Immature natural killer cell (primary cell): ENCODE measurements at regions not wholly inside any gene's neighbourhood (a gene's known extent, or its start where the extent isn't known, plus 50 kb on each side); places are given as distances from the start of the nearest gene placed in this dataset.
"Not testable (repeated sequence)": the region's sequence is repeated elsewhere in the genome, so short reads cannot be mapped to it uniquely, and the experiment has no call there.

Experiments
- DNase-seq, 3 donors: peaks; one replicate each; pipeline ENCODE4 v3.0.0; 2022; ENCODE audit warnings: mixed read lengths in 1 of 3
- H3K27ac Mint-ChIP-seq, 6 donors: one replicate each; pipeline ENCODE4 v1.8.0; 2020; ENCODE audit warnings: mixed read lengths in 6 of 6, mild to moderate bottlenecking in 5 of 6, inconsistent platforms in 4 of 6, moderate library complexity in 3 of 6
- H3K27me3 Mint-ChIP-seq, 3 donors: one replicate each; pipeline ENCODE4 v1.8.0; 2020 to 2021; ENCODE audit warnings: low read depth in 3 of 3, mild to moderate bottlenecking in 3 of 3, mixed read lengths in 3 of 3, moderate library complexity in 3 of 3, inconsistent platforms in 1 of 3
- H3K36me3 Mint-ChIP-seq, 3 donors: one replicate each; pipeline ENCODE4 v1.8.0; 2020; ENCODE audit warnings: mixed read lengths in 3 of 3, inconsistent platforms in 2 of 3, mild to moderate bottlenecking in 2 of 3
- H3K4me1 Mint-ChIP-seq, 2 donors: one replicate each; pipeline ENCODE4 v1.8.0; 2020; ENCODE audit warnings: inconsistent platforms in 2 of 2, mild to moderate bottlenecking in 2 of 2, mixed read lengths in 2 of 2, moderate library complexity in 1 of 2
- H3K4me3 Mint-ChIP-seq, 5 donors: one replicate each; pipeline ENCODE4 v1.8.0; 2020; ENCODE audit warnings: mild to moderate bottlenecking in 5 of 5, mixed read lengths in 5 of 5, inconsistent platforms in 3 of 5, moderate library complexity in 3 of 5
- H3K9me3 Mint-ChIP-seq, 6 donors: one replicate each; pipeline ENCODE4 v1.8.0; 2020; ENCODE audit warnings: mild to moderate bottlenecking in 6 of 6, mixed read lengths in 6 of 6, inconsistent platforms in 4 of 6, moderate library complexity in 3 of 6

DNA sequence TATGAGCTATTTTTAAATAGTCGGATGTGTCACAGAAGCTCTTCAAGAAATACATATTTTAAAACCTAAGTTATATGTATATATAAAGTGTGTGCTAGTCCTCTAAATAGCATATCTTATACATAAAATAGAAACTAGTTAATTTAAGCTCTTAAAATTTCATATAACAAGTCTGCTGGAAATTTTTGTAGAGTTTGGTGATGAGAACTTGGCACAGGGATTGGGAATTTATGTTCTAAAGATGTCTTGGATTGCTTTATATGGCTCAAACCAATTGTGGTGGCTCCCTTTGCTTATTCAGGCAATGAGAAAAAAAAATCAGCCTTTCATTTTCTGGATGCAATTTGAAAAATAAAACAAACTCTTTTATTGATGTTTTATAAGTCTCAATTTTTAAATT, 142.8 kb upstream of the KCNJ3 start:
- DNase-seq, result no peak
- Mint-ChIP-seq H3K27me3 (peaks cover 0 to 4% (median 0%) of the 10 kb centered on the region in 3 donors), H3K4me1 (no peaks in the 10 kb centered on the region), H3K27ac (no peak overlapping the region), H3K4me3 (no peak overlapping the region), H3K9me3 (peaks cover 6 to 30% (median 7%) of the 10 kb centered on the region in 6 donors), H3K36me3 (no peaks in the 10 kb centered on the region)

DNA sequence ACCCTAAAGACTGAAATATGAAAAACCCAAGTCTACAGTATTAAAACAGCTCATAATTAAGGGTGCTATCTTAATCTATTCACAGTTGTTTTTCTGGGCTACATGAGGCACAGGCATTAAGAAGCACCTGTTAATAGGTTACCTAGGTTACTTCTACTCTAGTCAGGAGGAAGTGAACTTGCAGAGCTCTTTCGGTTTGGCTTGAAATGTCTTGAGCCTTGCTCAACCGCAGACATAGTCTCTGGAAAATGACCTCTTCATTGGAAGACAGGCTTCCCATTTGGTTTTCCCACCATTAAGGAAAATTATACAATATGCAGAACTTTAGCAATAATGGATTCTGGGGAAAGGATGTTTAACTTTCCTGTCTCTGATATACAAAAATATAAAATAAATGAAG, 142.3 kb upstream of the KCNJ3 start:
- no peak overlapping the region for H3K27ac Mint-ChIP-seq
- peaks cover 6 to 29% (median 7%) of the 10 kb centered on the region in 6 donors for H3K9me3 Mint-ChIP-seq
- H3K36me3 Mint-ChIP-seq, result no peaks in the 10 kb centered on the region

DNA sequence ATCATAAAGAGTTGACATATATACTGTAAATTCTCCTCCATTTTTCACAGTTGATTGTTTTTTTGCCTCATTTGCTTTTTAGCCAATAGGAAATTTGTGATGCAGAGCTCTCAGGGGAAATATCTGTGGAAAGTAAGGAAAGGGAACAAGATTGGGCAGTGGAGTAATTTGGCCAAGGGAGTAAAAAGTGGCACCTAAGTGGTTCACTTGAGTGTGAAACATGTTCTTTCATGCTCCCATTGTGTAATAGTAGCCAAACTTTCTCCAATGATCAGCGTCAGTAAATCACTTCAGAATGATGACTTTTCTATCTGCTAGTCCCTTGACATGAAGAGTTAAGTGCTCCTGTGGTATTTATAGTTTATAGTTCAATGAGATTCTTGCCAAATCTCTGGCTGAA, 141.9 kb upstream of the KCNJ3 start:
- Mint-ChIP-seq H3K27me3 (peaks cover 0 to 4% (median 0%) of the 10 kb centered on the region in 3 donors), H3K9me3 (peaks cover 5 to 29% (median 6%) of the 10 kb centered on the region in 6 donors), H3K36me3 (no peaks in the 10 kb centered on the region), H3K4me3 (no peak overlapping the region), H3K4me1 (no peaks in the 10 kb centered on the region), H3K27ac (no peak overlapping the region)
- no peak for DNase-seq

More for the DNA sequence above, 142.3 kb upstream of the KCNJ3 start:
- DNase-seq, result no peak
- no peaks in the 10 kb centered on the region for H3K4me1 Mint-ChIP-seq
- peaks cover 0 to 4% (median 0%) of the 10 kb centered on the region in 3 donors for H3K27me3 Mint-ChIP-seq
- no peak overlapping the region for H3K4me3 Mint-ChIP-seq

GRCh38 chr2:154557906-154558305, 140.6 kb upstream of the KCNJ3 start:
- Mint-ChIP-seq H3K27ac (no peak overlapping the region), H3K4me3 (no peak overlapping the region), H3K4me1 (no peaks in the 10 kb centered on the region), H3K36me3 (no peaks in the 10 kb centered on the region), H3K27me3 (peaks cover 0 to 4% (median 0%) of the 10 kb centered on the region in 3 donors), H3K9me3 (peaks cover 3 to 38% (median 6%) of the 10 kb centered on the region in 6 donors)
- no peak for DNase-seq

DNA sequence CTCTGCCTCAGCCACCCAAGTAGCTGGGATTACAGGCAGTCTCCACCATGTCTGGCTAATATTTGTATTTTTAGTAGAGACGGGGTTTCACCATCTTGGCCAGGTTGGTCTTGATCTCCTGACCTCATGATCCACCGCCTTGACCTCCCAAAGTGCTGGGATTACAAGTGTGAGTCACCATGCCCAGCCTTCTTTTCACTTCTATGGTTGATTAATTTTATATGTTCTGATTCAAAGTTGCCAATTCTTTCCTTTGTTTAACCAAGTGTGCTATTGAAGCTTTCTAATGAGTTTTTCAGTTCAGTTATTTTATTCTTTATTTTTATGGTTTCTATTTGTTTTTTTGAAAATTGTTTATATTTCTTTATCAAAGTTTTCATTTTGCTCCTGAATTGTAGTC, 133.1 kb upstream of the KCNJ3 start:
- Mint-ChIP-seq H3K27ac (no peak overlapping the region), H3K4me3 (no peak overlapping the region), H3K4me1 (no peaks in the 10 kb centered on the region), H3K36me3 (peaks cover 0 to 5% (median 3%) of the 10 kb centered on the region in 3 donors), H3K27me3 (peaks cover 0 to 1% (median 0%) of the 10 kb centered on the region in 3 donors), H3K9me3 (peaks cover 3 to 50% (median 24%) of the 10 kb centered on the region in 6 donors)
- no peak for DNase-seq

- H3K4me3 Mint-ChIP-seq, result no peak overlapping the region
- H3K9me3 Mint-ChIP-seq, result peaks cover 5 to 33% (median 25%) of the 10 kb centered on the region in 6 donors
- no peaks in the 10 kb centered on the region for H3K27me3 Mint-ChIP-seq
- no peak for DNase-seq
- H3K27ac Mint-ChIP-seq, result no peak overlapping the region
- H3K4me1 Mint-ChIP-seq, result no peaks in the 10 kb centered on the region
- H3K36me3 Mint-ChIP-seq, result peaks cover 0 to 5% (median 3%) of the 10 kb centered on the region in 3 donors
Measured at GRCh38 chr2:154568413-154568812, 130.1 kb upstream of the KCNJ3 start.

DNA sequence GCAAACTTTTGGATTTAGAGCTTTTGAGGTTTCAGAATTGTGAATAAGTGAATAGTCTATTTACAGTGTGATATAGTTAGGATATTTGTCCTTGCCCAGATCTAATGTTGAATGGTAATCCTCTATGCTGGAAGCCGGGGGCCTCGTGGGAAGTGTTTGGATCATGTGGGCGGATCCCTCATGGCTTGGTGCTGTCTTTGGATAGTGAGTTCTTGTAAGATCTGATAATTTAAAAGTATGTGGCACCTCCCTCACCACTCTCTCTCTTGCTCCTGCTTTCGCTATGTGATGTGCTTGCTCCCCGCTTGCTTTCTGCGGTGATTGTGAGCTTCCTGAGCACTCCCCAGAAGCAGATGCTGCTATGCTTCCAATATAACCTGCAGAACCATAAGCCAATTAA, 128.0 kb upstream of the KCNJ3 start:
- no peaks in the 10 kb centered on the region for H3K27me3 Mint-ChIP-seq
- no peaks in the 10 kb centered on the region for H3K4me1 Mint-ChIP-seq
- peaks cover 4 to 37% (median 20%) of the 10 kb centered on the region in 6 donors for H3K9me3 Mint-ChIP-seq
- no peak overlapping the region for H3K4me3 Mint-ChIP-seq
- H3K27ac Mint-ChIP-seq, result peak overlapping the region in 1 of 6 donors; percentile 83
- no peak for DNase-seq
- peaks cover 0 to 5% (median 3%) of the 10 kb centered on the region in 3 donors for H3K36me3 Mint-ChIP-seq

DNA sequence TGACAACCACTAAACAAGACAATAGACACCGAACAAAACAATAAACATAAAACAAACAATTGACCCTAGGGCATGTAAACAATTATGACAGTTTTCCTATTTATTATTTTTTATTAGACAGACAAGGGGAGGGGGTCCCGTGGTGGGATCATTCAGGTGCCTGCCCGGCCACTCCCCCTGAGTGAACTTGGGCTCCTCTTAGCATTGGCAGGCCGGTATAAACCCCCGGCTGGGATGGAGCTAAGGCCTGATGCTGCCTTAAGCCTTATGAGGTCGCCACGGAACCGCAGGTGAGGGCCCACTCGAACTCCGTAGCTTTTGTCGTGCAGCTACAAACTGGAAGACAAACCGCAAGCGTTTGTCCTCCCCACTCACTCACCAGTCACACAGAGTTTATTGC, 121.8 kb upstream of the KCNJ3 start:
- not testable (repeated sequence) for H3K27me3 Mint-ChIP-seq, DNase-seq, H3K4me1 Mint-ChIP-seq, H3K36me3 Mint-ChIP-seq, H3K4me3 Mint-ChIP-seq, H3K27ac Mint-ChIP-seq
- H3K9me3 Mint-ChIP-seq, result peaks cover 6 to 40% (median 12%) of the 10 kb centered on the region in 6 donors

GRCh38 chr2:154577390-154577789, 121.1 kb upstream of the KCNJ3 start:
- H3K4me1 Mint-ChIP-seq, result no peaks in the 10 kb centered on the region
- DNase-seq, result no peak
- no peaks in the 10 kb centered on the region for H3K36me3 Mint-ChIP-seq
- no peak overlapping the region for H3K27ac Mint-ChIP-seq
- no peak overlapping the region for H3K4me3 Mint-ChIP-seq
- no peaks in the 10 kb centered on the region for H3K27me3 Mint-ChIP-seq
- peaks cover 10 to 40% (median 14%) of the 10 kb centered on the region in 6 donors for H3K9me3 Mint-ChIP-seq

DNA sequence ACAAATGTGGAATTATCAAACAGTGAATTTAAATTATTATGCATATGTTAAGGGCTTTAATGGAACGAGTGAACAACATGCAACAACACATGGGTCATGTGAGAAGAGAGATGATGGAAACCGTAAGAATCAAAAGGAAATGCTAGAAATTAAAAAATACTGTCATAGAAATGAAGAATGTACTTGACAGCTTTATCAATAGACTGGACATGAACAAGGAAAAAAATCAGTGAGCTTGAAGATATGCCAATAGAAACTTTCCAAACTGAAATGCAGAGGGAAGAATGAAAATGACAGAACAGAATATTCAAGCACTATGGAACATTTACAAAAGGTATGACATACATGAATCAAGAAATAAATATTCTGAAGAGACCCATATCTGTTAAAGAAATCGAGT, 117.7 kb upstream of the KCNJ3 start:
- H3K4me1 Mint-ChIP-seq, result no peaks in the 10 kb centered on the region
- H3K36me3 Mint-ChIP-seq, result no peaks in the 10 kb centered on the region
- H3K27ac Mint-ChIP-seq, result no peak overlapping the region
- H3K27me3 Mint-ChIP-seq, result no peaks in the 10 kb centered on the region
- H3K9me3 Mint-ChIP-seq, result peaks cover 11 to 37% (median 21%) of the 10 kb centered on the region in 6 donors
- no peak overlapping the region for H3K4me3 Mint-ChIP-seq
- no peak for DNase-seq

GRCh38 chr2:154582694-154583093, 115.8 kb upstream of the KCNJ3 start:
- peak overlapping the region in 1 of 5 donors; percentile 1 for H3K4me3 Mint-ChIP-seq

DNA sequence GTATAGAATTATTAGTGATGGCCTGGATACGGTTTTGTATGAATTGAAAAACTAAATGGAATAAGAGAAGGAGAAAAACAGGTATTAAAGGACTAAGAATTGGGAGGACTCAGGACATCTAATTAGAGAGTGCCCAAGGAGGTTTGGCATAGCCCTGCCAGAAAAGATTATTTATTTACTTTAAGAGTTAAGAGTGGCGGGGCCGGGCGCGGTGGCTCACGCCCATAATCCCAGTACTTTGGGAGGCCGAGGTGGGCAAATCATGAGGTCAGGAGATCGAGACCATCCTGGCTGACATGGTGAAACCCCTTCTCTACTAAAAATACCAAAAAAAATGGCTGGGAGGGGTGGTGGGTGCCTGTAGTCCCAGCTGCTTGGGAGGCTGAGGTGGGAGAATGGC, 115.2 kb upstream of the KCNJ3 start:
- H3K27me3 Mint-ChIP-seq, DNase-seq, H3K36me3 Mint-ChIP-seq, H3K4me1 Mint-ChIP-seq, H3K4me3 Mint-ChIP-seq, H3K27ac Mint-ChIP-seq: not testable (repeated sequence)
- H3K9me3 Mint-ChIP-seq, result peaks cover 2 to 34% (median 18%) of the 10 kb centered on the region in 6 donors

More at GRCh38 chr2:154582694-154583093, 115.8 kb upstream of the KCNJ3 start:
- H3K27ac Mint-ChIP-seq, H3K36me3 Mint-ChIP-seq, DNase-seq, H3K4me1 Mint-ChIP-seq, H3K27me3 Mint-ChIP-seq: not testable (repeated sequence)
- H3K9me3 Mint-ChIP-seq, result peaks cover 2 to 37% (median 20%) of the 10 kb centered on the region in 6 donors

DNA sequence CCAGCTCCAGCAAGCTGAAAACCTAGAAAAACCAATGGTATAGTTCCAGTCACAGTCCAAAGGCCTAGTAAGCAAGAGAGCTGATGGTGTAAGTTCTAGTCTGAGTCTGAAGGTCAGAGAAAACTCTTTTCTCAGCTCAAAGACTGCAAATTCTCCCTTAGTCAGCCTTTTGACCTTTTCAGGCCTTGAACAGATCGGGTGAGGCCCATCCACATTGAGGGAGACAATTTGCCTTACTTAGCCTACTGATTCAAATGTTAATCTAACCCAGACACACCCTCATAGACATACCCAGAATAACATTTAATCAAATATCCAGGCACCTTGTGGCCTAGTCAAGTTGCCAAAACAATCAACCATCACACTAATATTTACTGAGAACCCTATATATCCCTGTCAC, 110.8 kb upstream of the KCNJ3 start:
- no peaks in the 10 kb centered on the region for H3K4me1 Mint-ChIP-seq
- no peak overlapping the region for H3K4me3 Mint-ChIP-seq
- H3K27me3 Mint-ChIP-seq, result peaks cover 0 to 3% (median 0%) of the 10 kb centered on the region in 3 donors
- peaks cover 0 to 14% (median 8%) of the 10 kb centered on the region in 6 donors for H3K9me3 Mint-ChIP-seq
- no peaks in the 10 kb centered on the region for H3K36me3 Mint-ChIP-seq
- no peak for DNase-seq
- no peak overlapping the region for H3K27ac Mint-ChIP-seq

GRCh38 chr2:154588838-154589237, 109.7 kb upstream of the KCNJ3 start:
- DNase-seq, result no peak
- H3K4me3 Mint-ChIP-seq, result no peak overlapping the region
- no peak overlapping the region for H3K27ac Mint-ChIP-seq
- H3K9me3 Mint-ChIP-seq, result peaks cover 0 to 13% (median 5%) of the 10 kb centered on the region in 6 donors
- no peaks in the 10 kb centered on the region for H3K36me3 Mint-ChIP-seq
- no peaks in the 10 kb centered on the region for H3K4me1 Mint-ChIP-seq
- H3K27me3 Mint-ChIP-seq, result peaks cover 0 to 3% (median 0%) of the 10 kb centered on the region in 3 donors

GRCh38 chr2:154589514-154589913, 109.0 kb upstream of the KCNJ3 start:
- H3K4me3 Mint-ChIP-seq, result no peak overlapping the region
- peaks cover 1 to 18% (median 5%) of the 10 kb centered on the region in 6 donors for H3K9me3 Mint-ChIP-seq
- H3K27me3 Mint-ChIP-seq, result peaks cover 0 to 3% (median 0%) of the 10 kb centered on the region in 3 donors
- H3K4me1 Mint-ChIP-seq, result no peaks in the 10 kb centered on the region
- H3K27ac Mint-ChIP-seq, result no peak overlapping the region
- no peak for DNase-seq
- H3K36me3 Mint-ChIP-seq, result no peaks in the 10 kb centered on the region
